ENCODE measurements at regions not wholly inside any gene's neighbourhood (a gene's known extent, or its start where the extent isn't known, plus 50 kb on each side); places are given as distances from the start of the nearest gene placed in this dataset.

DNA sequence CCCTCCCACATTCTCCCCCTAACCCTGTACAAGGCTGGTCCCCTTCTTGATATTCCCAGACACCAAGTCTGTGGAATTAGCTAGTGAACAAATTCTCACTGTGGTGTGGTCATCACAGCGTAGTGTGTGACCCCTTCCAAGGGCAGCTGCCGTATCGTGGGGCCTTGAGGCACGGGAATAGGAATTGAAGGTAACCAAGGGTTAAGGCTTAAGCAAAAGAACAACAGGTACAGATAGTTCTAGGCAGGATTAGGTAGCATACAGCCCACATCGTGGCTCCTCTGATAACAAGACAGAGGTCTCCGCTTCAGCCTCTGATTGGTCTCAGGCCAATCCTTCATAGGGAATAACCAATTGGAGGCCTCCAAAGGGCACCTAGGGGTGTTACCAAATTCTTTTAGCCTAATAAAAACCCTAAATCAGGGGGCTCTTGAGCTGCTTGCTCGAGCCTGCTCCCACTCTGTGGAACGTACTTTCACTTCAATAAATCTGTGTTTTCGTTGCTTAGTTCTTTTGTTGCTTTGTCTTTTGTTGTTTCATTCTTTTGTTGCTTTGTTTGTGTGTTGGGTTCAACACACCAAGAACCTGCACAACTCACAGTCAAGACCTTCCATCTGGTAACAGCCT, 64.7 kb downstream of the GPR6 start:
- no peak overlapping the region for H3K4me2 ChIP-seq (ENCODE audit: low read length)
- no peak overlapping the region for H3K4me3 ChIP-seq (ENCODE audit: low read length)

DNA sequence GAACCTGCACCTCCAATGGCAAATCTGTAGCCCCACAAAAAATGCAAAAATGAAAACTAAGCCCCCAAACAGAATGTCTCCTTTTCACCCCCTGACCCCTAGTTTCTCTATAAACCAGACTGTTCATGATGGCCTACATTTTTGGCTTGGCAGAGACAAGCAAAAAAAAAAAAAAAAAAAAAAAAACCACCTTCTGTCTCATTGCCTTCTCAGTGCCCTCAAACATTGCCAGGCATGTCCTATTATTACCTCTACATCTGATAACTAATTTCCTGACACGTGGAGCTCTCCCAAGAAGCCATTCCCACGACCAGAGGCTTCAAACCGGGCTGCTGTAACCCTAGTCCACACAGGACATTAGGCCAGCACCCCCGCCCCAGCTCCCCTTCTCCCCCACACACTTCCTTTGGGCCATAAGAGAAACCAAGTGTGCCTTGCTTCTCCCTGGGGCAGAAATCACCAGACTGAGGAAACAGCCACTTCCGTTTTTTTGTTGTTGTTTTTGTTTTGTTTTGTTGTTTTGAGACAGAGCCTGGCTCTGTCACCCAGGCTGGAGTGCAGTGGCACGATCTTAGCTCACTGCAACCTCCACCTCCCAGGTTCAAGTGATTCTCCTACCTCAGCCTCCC, 65.4 kb downstream of the GPR6 start:
- no peaks in the 10 kb centered on the region for H3K4me1 ChIP-seq (ENCODE audit: control insufficient read depth, insufficient read depth, low read length)
- H3K27me3 ChIP-seq (ENCODE audit: control insufficient read depth, insufficient read depth, low read length): peaks cover 6% of the 10 kb centered on the region
- H3K4me2 ChIP-seq (ENCODE audit: low read length): no peak overlapping the region
- no peak overlapping the region for H3K9ac ChIP-seq (ENCODE audit: low read depth, low read length)
- no peak overlapping the region for H3K4me3 ChIP-seq (ENCODE audit: low read length)
- no peaks in the 10 kb centered on the region for H3K9me3 ChIP-seq (replicated peaks; ENCODE audit: low read length)
- no peaks in the 10 kb centered on the region for H3K36me3 ChIP-seq (ENCODE audit: insufficient read depth, low read length)

More for the DNA sequence above, 64.7 kb downstream of the GPR6 start:
- peaks cover 3% of the 10 kb centered on the region for H3K27me3 ChIP-seq (ENCODE audit: control insufficient read depth, insufficient read depth, low read length)
- H3K36me3 ChIP-seq (ENCODE audit: insufficient read depth, low read length): no peaks in the 10 kb centered on the region
- H3K9ac ChIP-seq (ENCODE audit: low read depth, low read length): no peak overlapping the region
- no peaks in the 10 kb centered on the region for H3K4me1 ChIP-seq (ENCODE audit: control insufficient read depth, insufficient read depth, low read length)
- H3K9me3 ChIP-seq (replicated peaks; ENCODE audit: low read length): no peaks in the 10 kb centered on the region

DNA sequence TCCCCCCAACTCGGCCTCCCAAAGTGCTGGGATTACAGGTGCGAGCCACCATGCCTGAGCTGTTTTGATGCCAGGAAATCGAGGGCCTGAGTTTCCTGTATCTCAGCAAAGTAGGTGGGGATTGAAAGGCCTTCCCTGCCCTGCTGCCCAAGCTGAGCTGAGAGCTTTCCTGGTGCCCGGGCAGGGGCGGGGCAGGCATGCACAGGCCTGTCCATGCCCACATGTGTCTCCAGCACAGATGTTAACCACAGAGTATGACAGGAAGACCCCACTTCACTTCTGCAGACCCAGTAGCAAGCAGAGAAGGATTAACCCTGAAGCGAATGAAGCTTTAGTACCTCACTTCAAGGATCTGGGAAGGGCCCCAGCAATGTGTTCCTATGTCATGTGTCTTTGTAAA, 66.0 kb downstream of the GPR6 start:
- no peak overlapping the region for H3K4me3 ChIP-seq (ENCODE audit: low read length)
- H3K9me3 ChIP-seq (replicated peaks; ENCODE audit: low read length): no peaks in the 10 kb centered on the region
- no peaks in the 10 kb centered on the region for H3K4me1 ChIP-seq (ENCODE audit: control insufficient read depth, insufficient read depth, low read length)
- H3K9ac ChIP-seq (ENCODE audit: low read depth, low read length): no peak overlapping the region
- no peaks in the 10 kb centered on the region for H3K36me3 ChIP-seq (ENCODE audit: insufficient read depth, low read length)
- H3K4me2 ChIP-seq (ENCODE audit: low read length): no peak overlapping the region
- peaks cover 10% of the 10 kb centered on the region for H3K27me3 ChIP-seq (ENCODE audit: control insufficient read depth, insufficient read depth, low read length)

DNA sequence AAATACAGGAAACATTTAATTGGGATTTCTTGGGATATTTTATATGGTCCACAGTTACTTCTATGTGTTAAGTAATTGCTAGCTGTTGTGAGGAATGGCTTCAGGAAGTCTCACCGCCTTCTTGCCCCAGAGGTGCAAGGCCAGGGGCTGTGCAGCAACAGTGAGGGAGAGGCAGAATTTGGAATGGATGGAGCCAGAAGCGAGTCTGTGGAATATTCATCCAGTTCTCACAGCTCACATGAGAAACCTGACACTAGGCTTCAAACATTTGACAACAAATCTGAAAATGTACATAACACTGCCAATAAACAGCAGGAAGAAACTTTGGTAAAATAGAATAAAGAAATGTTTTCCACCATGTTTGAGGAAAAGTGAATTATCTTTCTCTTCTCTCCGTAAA, 66.5 kb downstream of the GPR6 start:
- Histone ChIP-seq H3K36me3 (ENCODE audit: insufficient read depth, low read length) (no peaks in the 10 kb centered on the region), H3K9ac (ENCODE audit: low read depth, low read length) (no peak overlapping the region), H3K4me2 (ENCODE audit: low read length) (no peak overlapping the region), H3K9me3 (replicated peaks; ENCODE audit: low read length) (no peaks in the 10 kb centered on the region), H3K4me3 (ENCODE audit: low read length) (no peak overlapping the region), H3K4me1 (ENCODE audit: control insufficient read depth, insufficient read depth, low read length) (no peaks in the 10 kb centered on the region), H3K27me3 (ENCODE audit: control insufficient read depth, insufficient read depth, low read length) (peaks cover 11% of the 10 kb centered on the region)

DNA sequence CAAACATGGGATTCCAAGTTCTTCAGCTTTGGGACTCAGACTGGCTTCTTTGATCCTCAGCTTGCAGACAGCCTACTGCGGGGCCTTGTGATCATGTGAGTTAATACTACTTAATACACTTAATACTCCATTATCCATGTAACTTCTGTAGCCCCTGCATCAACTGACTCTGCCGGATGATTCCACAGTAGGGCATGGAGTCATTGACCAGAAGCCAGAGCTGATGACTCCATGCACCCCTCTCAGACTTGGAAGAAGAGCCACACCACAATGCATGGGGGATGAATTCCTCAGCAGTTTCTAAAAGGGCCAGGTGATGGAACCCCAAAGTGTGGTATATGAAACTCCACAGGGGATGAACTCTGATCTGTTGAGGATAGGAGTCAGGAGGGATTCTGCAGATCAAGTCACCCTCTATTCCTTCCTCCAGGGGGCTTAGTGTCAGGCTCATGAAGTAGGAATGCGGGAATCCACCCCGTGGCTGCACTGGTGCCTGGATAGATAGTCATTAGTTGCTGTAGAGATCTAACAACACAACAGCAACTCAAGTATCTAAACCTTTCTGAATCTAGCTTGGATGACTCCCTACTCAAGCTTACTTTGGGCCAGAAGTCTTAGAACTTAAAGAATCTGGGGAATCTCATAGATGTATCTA, 70.2 kb downstream of the GPR6 start:
- H3K9ac ChIP-seq (ENCODE audit: low read depth, low read length): no peak overlapping the region
- peaks cover 38% of the 10 kb centered on the region for H3K27me3 ChIP-seq (ENCODE audit: control insufficient read depth, insufficient read depth, low read length)
- no peak overlapping the region for H3K4me3 ChIP-seq (ENCODE audit: low read length)
- no peak overlapping the region for H3K4me2 ChIP-seq (ENCODE audit: low read length)
- H3K36me3 ChIP-seq (ENCODE audit: insufficient read depth, low read length): no peaks in the 10 kb centered on the region
- no peaks in the 10 kb centered on the region for H3K4me1 ChIP-seq (ENCODE audit: control insufficient read depth, insufficient read depth, low read length)
- H3K9me3 ChIP-seq (replicated peaks; ENCODE audit: low read length): no peaks in the 10 kb centered on the region

DNA sequence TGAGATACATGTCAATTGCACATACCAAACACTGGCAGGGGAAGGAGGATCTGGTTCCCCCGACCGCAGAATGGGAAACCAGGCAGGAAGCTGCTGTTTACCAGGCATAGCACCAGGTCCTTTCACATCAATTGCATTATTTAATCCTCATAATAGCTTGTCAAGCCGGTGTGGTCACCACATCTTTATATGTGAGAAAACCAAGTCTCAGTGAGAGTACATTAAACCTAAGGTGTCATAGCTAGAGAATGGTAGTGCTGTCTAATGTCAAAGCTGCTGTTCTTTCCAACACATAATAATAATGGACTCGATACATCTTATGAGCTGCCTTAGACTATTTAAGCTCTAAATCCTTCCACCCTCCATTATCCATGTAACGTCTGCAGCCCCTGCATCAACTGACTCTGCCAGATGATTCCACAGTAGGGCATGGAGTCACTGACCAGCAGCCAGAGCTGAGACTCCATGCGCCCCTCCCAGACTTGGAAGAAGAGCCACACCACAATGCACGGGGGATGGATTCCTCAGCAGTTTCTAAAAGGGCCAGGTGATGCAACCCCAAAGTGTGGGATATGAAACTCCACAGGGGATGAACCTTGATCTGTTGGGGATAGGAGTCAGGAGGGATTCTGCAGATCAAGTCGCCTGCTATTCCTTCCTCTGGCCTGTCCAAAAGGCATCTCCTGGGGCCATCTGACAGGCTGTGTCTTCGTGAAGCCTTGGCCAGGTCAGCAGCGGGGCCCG, 71.8 kb downstream of the GPR6 start:
- Histone ChIP-seq H3K4me1 (ENCODE audit: control insufficient read depth, insufficient read depth, low read length) (no peaks in the 10 kb centered on the region), H3K9ac (ENCODE audit: low read depth, low read length) (no peak overlapping the region), H3K4me3 (ENCODE audit: low read length) (no peak overlapping the region), H3K4me2 (ENCODE audit: low read length) (no peak overlapping the region), H3K36me3 (ENCODE audit: insufficient read depth, low read length) (no peaks in the 10 kb centered on the region), H3K27me3 (ENCODE audit: control insufficient read depth, insufficient read depth, low read length) (peaks cover 40% of the 10 kb centered on the region), H3K9me3 (replicated peaks; ENCODE audit: low read length) (no peaks in the 10 kb centered on the region)
